Stimulated activated naive CD8-positive, alpha-beta T cell treated with anti-CD3 and anti-CD28 coated beads, Interleukin-15, amount 100 ng/mL, for 72 hours (primary cell): ENCODE measurements at regions not wholly inside any gene's neighbourhood (a gene's known extent, or its start where the extent isn't known, plus 50 kb on each side); places are given as distances from the start of the nearest gene placed in this dataset.
A peak's percentile ranks its signal among the peaks of the same experiment; 100 is the strongest.

ENCODE experiments used
- ATAC-seq: fragments of 150-1000 bp; cut with Tn5 transposase; 2 replicates; pipeline ENCODE4 v1.10.0; 2021; ENCODE audit warnings: mild to moderate bottlenecking, moderate library complexity
- DNase-seq, 2 donors: peaks; one replicate each; pipeline ENCODE4 v3.0.0; 2021 to 2022
- H3K27ac Mint-ChIP-seq, 2 donors: one replicate each; pipeline ENCODE4 v1.8.0; 2022; ENCODE audit warnings: mild to moderate bottlenecking in 2 of 2, mixed read lengths in 2 of 2, moderate library complexity in 2 of 2
- H3K27me3 Mint-ChIP-seq: one replicate; pipeline ENCODE4 v1.8.0; 2022; ENCODE audit warnings: mixed read lengths
- H3K4me1 Mint-ChIP-seq: one replicate; pipeline ENCODE4 v1.8.0; 2022; ENCODE audit warnings: mild to moderate bottlenecking, mixed read lengths
- H3K4me3 Mint-ChIP-seq, 2 donors: one replicate each; pipeline ENCODE4 v1.8.0; 2022; ENCODE audit warnings: mild to moderate bottlenecking in 2 of 2, mixed read lengths in 2 of 2, moderate library complexity in 1 of 2
- H3K9me3 Mint-ChIP-seq, 2 donors: one replicate each; pipeline ENCODE4 v1.8.0; 2022; ENCODE audit warnings: mixed read lengths in 2 of 2

GRCh38 chr5:124892185-124892848 lies 145.9 kb upstream of the ZNF608 start:
- Mint-ChIP-seq H3K27ac (no peak overlapping the region), H3K4me3 (no peak overlapping the region), H3K27me3 (no peaks in the 10 kb centered on the region), H3K4me1 (no peaks in the 10 kb centered on the region), H3K9me3 (peaks cover 0 to 5% of the 10 kb centered on the region in 2 donors)
- no peak for DNase-seq
- ATAC-seq: peak; percentile 83

DNA sequence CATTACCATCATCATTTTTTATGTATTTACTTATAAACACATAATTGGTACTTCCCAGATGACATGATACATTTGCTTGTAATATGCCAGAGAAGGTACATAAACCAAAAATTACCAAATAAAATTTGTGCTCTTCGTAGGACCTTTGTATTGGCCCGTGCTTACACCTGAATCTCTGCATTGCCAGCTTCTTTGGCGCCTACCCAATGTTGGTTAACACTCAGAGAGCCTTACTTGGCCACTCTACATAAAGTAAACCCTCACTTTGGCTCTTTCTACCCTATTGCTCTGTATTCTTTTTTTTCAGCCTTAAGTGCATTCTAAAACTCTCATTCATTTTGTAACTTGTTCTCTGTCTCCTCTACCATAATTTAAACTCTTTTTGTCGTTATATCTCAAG lies 148.1 kb upstream of the ZNF608 start:
- Mint-ChIP-seq H3K27me3 (no peaks in the 10 kb centered on the region), H3K4me1 (no peaks in the 10 kb centered on the region), H3K27ac (no peak overlapping the region), H3K9me3 (peaks cover 0 to 5% of the 10 kb centered on the region in 2 donors), H3K4me3 (no peak overlapping the region)
- ATAC-seq (no peak), DNase-seq (no peak)

DNA sequence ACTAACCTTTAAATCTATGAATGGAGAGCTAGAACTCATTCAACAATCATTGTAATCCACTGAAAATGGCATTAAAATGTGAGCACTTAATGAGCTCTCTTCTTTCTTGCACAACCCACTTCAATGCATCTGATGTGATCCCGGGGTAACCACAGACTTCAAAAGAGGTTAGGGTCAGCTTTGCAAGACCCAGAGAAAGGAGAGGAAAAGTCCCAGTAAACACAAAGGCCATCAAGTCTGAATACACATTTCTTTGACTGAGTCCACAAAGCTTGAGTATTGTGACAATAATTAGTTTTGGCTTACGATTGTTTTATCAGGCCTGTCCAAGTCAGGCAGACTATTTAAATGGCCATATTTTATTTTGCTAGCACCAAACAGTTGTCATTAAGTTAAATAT lies 148.8 kb upstream of the ZNF608 start:
- H3K27ac Mint-ChIP-seq: no peak overlapping the region
- H3K9me3 Mint-ChIP-seq: peaks cover 0 to 5% of the 10 kb centered on the region in 2 donors
- H3K4me3 Mint-ChIP-seq: no peak overlapping the region
- DNase-seq (no peak), ATAC-seq (no peak)
- no peaks in the 10 kb centered on the region for H3K4me1 Mint-ChIP-seq
- peaks cover 1% of the 10 kb centered on the region for H3K27me3 Mint-ChIP-seq

- peaks cover 11% of the 10 kb centered on the region for H3K27me3 Mint-ChIP-seq
- DNase-seq (no peak), ATAC-seq (no peak)
- H3K27ac Mint-ChIP-seq: no peak overlapping the region
- H3K9me3 Mint-ChIP-seq: no peaks in the 10 kb centered on the region
- H3K4me3 Mint-ChIP-seq: no peak overlapping the region
- H3K4me1 Mint-ChIP-seq: peaks cover 16% of the 10 kb centered on the region
Observed at GRCh38 chr5:124901081-124901480, 154.6 kb upstream of the ZNF608 start.

- peaks cover 16% of the 10 kb centered on the region for H3K4me1 Mint-ChIP-seq
- H3K27me3 Mint-ChIP-seq: peaks cover 22% of the 10 kb centered on the region
- peak; percentile 9 to 34 for DNase-seq
- H3K9me3 Mint-ChIP-seq: no peaks in the 10 kb centered on the region
- no peak overlapping the region for H3K4me3 Mint-ChIP-seq
- peak; percentile 97 for ATAC-seq
- peak overlapping the region in 1 of 2 donors; percentile 42 for H3K27ac Mint-ChIP-seq
Observed at GRCh38 chr5:124902097-124902821, 155.8 kb upstream of the ZNF608 start.

DNA sequence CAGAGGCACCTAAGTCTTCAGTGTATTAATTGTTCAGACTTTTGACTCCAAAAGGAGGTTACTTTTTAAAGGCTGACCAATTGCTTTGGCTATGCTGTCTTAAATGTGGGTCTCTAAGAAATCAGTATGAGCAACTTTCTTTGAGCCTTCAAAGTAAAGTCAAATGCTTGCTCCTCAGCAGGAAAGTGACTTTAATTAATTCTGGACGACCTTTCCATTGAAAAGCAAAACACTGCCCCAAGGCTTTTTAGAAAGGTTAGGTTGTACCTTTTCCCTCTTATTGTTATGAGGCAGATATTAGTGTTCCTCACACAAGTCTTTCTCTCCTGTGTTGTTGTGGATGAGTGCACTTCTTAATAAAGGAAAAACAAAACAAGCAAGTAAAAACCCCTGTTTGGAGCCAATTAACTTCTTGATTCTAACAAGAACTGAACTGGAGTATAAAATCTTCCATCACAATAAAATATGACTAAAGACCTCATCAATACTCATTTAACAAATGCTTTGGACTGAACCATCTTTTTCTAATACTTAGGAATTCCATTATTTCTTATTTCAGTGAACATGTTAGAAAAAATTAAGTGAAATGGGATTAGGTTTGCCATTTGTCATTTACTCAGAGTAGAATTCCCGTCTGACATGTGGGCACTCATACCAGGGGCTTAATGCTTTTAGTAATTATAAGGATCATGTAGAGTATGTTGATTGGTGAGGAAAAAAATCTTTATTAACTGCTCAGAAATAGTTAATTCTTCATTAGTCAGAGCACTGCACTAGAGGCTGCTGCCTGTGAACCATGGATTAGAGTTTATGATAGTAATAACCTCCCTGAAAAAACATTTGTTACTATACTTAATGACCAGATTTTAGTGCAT lies 159.1 kb upstream of the ZNF608 start:
- Mint-ChIP-seq H3K4me3 (no peak overlapping the region), H3K27me3 (peaks cover 18% of the 10 kb centered on the region), H3K27ac (no peak overlapping the region), H3K4me1 (peaks cover 16% of the 10 kb centered on the region), H3K9me3 (no peaks in the 10 kb centered on the region)
- DNase-seq (no peak), ATAC-seq (no peak)

GRCh38 chr5:124906339-124907097 lies 160.1 kb upstream of the ZNF608 start:
- Mint-ChIP-seq H3K27ac (no peak overlapping the region), H3K4me1 (peaks cover 16% of the 10 kb centered on the region), H3K9me3 (no peaks in the 10 kb centered on the region), H3K4me3 (no peak overlapping the region), H3K27me3 (peaks cover 11% of the 10 kb centered on the region)
- no peak for DNase-seq
- ATAC-seq: no peak

- ATAC-seq: no peak
Observed at GRCh38 chr5:124907098-124907644, 160.7 kb upstream of the ZNF608 start.

DNA sequence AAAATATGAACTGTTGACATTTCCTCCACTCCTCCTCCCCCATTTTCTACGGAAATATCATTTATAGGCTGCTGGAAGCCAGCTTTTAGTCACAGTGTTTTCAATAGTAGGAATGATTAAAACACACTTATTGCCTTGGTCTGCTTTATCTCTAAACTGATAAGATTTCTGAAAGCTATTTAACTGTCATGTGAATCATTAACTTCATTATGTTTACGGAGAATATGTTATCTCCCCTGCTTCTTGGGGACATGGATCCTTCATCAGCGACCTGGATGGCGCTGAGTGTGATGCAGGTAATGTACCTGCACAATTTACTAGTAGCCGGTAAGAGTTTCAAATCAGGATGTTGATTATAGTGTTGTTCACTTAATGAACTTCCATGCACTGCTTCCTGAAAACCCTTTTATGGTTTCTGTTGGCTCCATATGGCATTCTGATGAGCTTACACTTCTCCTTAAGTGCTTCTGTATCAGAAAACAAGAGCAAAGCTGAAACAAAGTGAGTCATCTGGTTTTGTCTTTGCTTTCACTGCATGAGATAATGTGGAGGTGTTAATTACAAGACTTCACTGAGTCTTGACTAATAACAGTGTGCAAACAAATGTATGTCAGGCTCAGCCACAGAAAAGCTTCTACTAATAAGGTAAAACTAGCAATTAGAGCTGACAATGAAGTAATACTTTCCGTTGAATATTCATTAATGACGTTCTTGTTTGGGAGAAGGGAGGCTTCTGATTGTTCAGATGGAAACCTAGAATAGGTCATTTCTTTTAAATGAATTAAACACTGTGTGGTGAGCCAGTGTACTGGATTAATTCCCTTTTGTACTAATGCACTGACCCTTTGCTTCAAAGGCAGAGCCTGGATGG lies 162.4 kb upstream of the ZNF608 start:
- Mint-ChIP-seq H3K27ac (no peak overlapping the region), H3K9me3 (no peaks in the 10 kb centered on the region), H3K4me1 (peaks cover under 1% of the 10 kb centered on the region), H3K4me3 (no peak overlapping the region), H3K27me3 (peaks cover 11% of the 10 kb centered on the region)
- ATAC-seq: peak; percentile 74
- DNase-seq: no peak

More at GRCh38 chr5:124907098-124907644, 160.7 kb upstream of the ZNF608 start:
- peaks cover 14% of the 10 kb centered on the region for H3K4me1 Mint-ChIP-seq
- H3K27ac Mint-ChIP-seq: no peak overlapping the region
- H3K4me3 Mint-ChIP-seq: no peak overlapping the region
- DNase-seq: no peak
- H3K9me3 Mint-ChIP-seq: no peaks in the 10 kb centered on the region
- H3K27me3 Mint-ChIP-seq: peaks cover 11% of the 10 kb centered on the region

DNA sequence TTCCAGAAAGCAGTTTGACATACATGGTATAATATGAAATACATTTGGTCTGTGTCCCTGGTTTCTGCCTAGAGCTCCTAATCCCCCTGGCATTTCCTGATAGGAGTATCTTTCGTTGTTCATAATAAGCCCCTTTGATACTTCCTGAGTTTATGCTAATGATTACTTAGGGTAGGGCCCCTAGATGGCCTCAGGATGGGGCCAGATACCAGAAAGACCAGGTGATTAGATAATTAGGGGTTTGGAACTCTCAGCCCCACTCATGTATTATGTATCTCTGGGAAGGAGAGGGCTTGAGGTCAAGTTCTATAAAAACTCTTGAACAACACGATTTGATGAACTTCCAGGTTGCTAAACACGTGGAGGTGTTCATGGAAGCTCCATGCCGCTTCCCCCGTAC lies 163.3 kb upstream of the ZNF608 start:
- Mint-ChIP-seq H3K27ac (no peak overlapping the region), H3K9me3 (no peaks in the 10 kb centered on the region)

DNA sequence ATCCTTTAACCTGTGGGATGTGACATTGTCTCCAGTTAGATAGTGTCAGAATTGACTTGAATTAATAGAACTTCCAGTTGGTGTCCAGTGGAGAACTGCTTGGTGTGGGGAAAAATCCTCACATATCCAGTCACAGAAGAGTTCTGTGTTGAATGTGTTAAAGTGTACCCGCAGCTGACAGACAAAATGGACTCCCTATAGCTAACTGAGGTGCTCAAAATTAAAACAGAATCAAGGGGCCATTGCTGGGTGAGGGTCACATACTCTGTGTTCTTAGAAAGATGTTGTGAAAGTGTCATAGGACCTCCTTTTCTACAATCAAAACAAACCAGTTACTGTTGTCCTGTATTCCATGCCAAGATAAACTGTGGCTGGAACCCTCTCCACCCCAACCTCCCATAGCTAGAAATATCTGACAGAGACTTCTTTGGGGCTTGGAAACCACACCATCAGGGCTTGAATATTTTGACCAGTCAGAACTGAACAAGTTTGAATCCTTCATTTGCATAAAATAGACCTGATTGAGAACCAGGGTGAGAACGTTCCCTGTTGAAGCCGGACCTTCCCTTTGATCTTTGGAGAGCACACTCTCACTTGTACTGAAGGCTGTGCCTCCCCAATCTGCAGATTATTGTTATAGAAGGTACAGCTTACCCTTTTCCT lies 164.0 kb upstream of the ZNF608 start:
- Mint-ChIP-seq H3K4me3 (no peak overlapping the region), H3K4me1 (no peaks in the 10 kb centered on the region), H3K27ac (peak overlapping the region in 1 of 2 donors; percentile 12), H3K9me3 (no peaks in the 10 kb centered on the region), H3K27me3 (peaks cover 11% of the 10 kb centered on the region)
- ATAC-seq: no peak
- DNase-seq: no peak

More for the DNA sequence above, 163.3 kb upstream of the ZNF608 start:
- no peak for ATAC-seq
- peaks cover 11% of the 10 kb centered on the region for H3K27me3 Mint-ChIP-seq
- H3K4me3 Mint-ChIP-seq: no peak overlapping the region
- DNase-seq: no peak
- H3K4me1 Mint-ChIP-seq: no peaks in the 10 kb centered on the region

GRCh38 chr5:124912638-124913328 lies 166.3 kb upstream of the ZNF608 start:
- no peaks in the 10 kb centered on the region for H3K9me3 Mint-ChIP-seq
- ATAC-seq (no peak), DNase-seq (no peak)
- H3K4me3 Mint-ChIP-seq: no peak overlapping the region
- no peak overlapping the region for H3K27ac Mint-ChIP-seq
- H3K27me3 Mint-ChIP-seq: no peaks in the 10 kb centered on the region
- no peaks in the 10 kb centered on the region for H3K4me1 Mint-ChIP-seq

DNA sequence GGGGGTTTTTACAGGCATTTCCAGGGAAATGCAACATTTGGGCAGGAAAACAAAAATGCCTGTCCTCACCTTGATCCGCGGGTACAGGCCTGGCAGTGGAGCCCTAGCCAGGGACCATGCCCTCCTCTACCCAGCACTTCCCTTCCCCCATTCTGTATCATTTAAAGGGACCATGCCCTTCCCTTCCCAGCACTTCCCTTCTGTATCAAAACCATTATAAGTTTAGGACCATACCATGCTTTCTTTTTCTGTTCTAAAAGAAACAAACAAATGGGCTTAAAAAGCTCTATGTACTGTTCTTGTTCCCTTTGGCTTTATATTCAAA lies 166.9 kb upstream of the ZNF608 start:
- no peak for ATAC-seq
- no peaks in the 10 kb centered on the region for H3K27me3 Mint-ChIP-seq
- H3K4me1 Mint-ChIP-seq: no peaks in the 10 kb centered on the region
- no peaks in the 10 kb centered on the region for H3K9me3 Mint-ChIP-seq
- H3K27ac Mint-ChIP-seq: no peak overlapping the region
- DNase-seq: no peak
- H3K4me3 Mint-ChIP-seq: no peak overlapping the region
